Stimulated activated CD8-positive, alpha-beta memory T cell treated with anti-CD3 and anti-CD28 coated beads, Interleukin-7, amount 100 ng/mL, for 4 hours (primary cell): ENCODE measurements at regions not wholly inside any gene's neighbourhood (a gene's known extent, or its start where the extent isn't known, plus 50 kb on each side); places are given as distances from the start of the nearest gene placed in this dataset.

Source experiments
- DNase-seq, 2 donors: peaks; one replicate each; pipeline ENCODE4 v3.0.0-alpha.2; 2020; ENCODE audit warnings: low read depth in 2 of 2

- DNase-seq = no peak
Observed at GRCh38 chr15:69626095-69627066, 173.8 kb downstream of the RPLP1 start.

- DNase-seq = no peak
Observed at GRCh38 chr15:69627548-69628158, 175.0 kb downstream of the RPLP1 start.

GRCh38 chr15:69628256-69629093, 175.9 kb downstream of the RPLP1 start:
- no peak for DNase-seq

- no peak for DNase-seq
Observed at GRCh38 chr15:69629631-69630161, 177.1 kb downstream of the RPLP1 start.

- DNase-seq = no peak
Observed at GRCh38 chr15:69631005-69631404, 178.4 kb downstream of the RPLP1 start.

- no peak for DNase-seq
Observed at GRCh38 chr15:69631978-69632377, 179.4 kb downstream of the RPLP1 start.

- no peak for DNase-seq
Observed at GRCh38 chr15:69634860-69635259, 182.2 kb downstream of the RPLP1 start.

GRCh38 chr15:69636169-69636915, 183.7 kb downstream of the RPLP1 start:
- DNase-seq = no peak

GRCh38 chr15:69637818-69638217, 185.2 kb downstream of the RPLP1 start:
- no peak for DNase-seq

- DNase-seq = no peak
Observed at GRCh38 chr15:69643476-69643875, 190.9 kb downstream of the RPLP1 start.

GRCh38 chr15:69643971-69644370, 191.4 kb downstream of the RPLP1 start:
- no peak for DNase-seq

GRCh38 chr15:69644876-69645275, 192.3 kb downstream of the RPLP1 start:
- DNase-seq = no peak

- no peak for DNase-seq
Observed at GRCh38 chr15:69647142-69647513, 194.5 kb downstream of the RPLP1 start.

- DNase-seq = no peak
Observed at GRCh38 chr15:69648212-69648611, 195.6 kb downstream of the RPLP1 start.

- no peak for DNase-seq
Observed at GRCh38 chr15:69648775-69649735, 196.4 kb downstream of the RPLP1 start.

- no peak for DNase-seq
Observed at GRCh38 chr15:69652293-69652692, 199.7 kb downstream of the RPLP1 start.

GRCh38 chr15:69652751-69653305, 200.2 kb downstream of the RPLP1 start:
- DNase-seq = no peak

GRCh38 chr15:69653306-69653705, 200.7 kb downstream of the RPLP1 start:
- DNase-seq = no peak

GRCh38 chr15:69653846-69654245, 201.2 kb downstream of the RPLP1 start:
- no peak for DNase-seq
